ENCODE measurements at regions not wholly inside any gene's neighbourhood (a gene's known extent, or its start where the extent isn't known, plus 50 kb on each side); places are given as distances from the start of the nearest gene placed in this dataset.

DNA sequence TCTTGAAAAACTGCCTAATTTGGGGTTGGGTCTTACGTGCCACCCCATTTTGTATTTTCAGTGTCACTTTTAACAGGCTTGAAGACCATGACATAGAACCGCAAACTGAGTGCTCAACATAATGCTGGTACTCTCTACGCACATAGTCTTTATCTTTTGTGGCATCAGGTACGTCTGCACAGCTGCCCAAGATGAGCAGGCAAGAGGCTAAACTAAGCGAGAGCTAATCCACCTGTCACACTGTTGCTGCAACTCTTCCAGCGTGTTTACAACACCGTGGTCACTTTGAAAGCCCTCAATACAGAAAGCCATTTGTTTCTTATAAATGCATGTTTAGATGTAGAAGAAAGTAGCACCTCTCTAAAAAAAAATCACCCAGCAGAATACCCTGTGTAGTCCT lies 270.0 kb upstream of the TCF4 start:
- no peak for ATAC-seq
- TF ChIP-seq, protein P1, sequence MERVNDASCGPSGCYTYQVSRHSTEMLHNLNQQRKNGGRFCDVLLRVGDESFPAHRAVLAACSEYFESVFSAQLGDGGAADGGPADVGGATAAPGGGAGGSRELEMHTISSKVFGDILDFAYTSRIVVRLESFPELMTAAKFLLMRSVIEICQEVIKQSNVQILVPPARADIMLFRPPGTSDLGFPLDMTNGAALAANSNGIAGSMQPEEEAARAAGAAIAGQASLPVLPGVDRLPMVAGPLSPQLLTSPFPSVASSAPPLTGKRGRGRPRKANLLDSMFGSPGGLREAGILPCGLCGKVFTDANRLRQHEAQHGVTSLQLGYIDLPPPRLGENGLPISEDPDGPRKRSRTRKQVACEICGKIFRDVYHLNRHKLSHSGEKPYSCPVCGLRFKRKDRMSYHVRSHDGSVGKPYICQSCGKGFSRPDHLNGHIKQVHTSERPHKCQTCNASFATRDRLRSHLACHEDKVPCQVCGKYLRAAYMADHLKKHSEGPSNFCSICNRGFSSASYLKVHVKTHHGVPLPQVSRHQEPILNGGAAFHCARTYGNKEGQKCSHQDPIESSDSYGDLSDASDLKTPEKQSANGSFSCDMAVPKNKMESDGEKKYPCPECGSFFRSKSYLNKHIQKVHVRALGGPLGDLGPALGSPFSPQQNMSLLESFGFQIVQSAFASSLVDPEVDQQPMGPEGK (CRISPR knock-in tag; IDR thresholded peaks at IDR 0.05; ENCODE audit: borderline replicate concordance), result no peak
- TF ChIP-seq RARB (CRISPR knock-in tag; IDR thresholded peaks at IDR 0.05), result no peak
- TF ChIP-seq CSDC2 (CRISPR knock-in tag; IDR thresholded peaks at IDR 0.05), result no peak
- TF ChIP-seq ZC3H10 (CRISPR knock-in tag; IDR thresholded peaks at IDR 0.05), result no peak
- TF ChIP-seq ARNTL (CRISPR knock-in tag; IDR thresholded peaks at IDR 0.05; ENCODE audit: borderline replicate concordance, low read depth), result no peak
- no peak for TF ChIP-seq SNAI2 (CRISPR knock-in tag; IDR thresholded peaks at IDR 0.05)
- no peak for TF ChIP-seq GLIS3 (CRISPR knock-in tag; IDR thresholded peaks at IDR 0.05)
- no peak for TF ChIP-seq TOX (CRISPR knock-in tag; IDR thresholded peaks at IDR 0.05; ENCODE audit: borderline replicate concordance)
- no peak for TF ChIP-seq OSR1 (CRISPR knock-in tag; IDR thresholded peaks at IDR 0.05)
- no peak for TF ChIP-seq ISL1 (CRISPR knock-in tag; IDR thresholded peaks at IDR 0.05)
- no peak for TF ChIP-seq ZFP30 (CRISPR knock-in tag; IDR thresholded peaks at IDR 0.05)
- no peak for TF ChIP-seq ZNF565 (CRISPR knock-in tag; conservative IDR thresholded peaks at IDR 0.05; ENCODE audit: low read depth)
- TF ChIP-seq, protein P2, sequence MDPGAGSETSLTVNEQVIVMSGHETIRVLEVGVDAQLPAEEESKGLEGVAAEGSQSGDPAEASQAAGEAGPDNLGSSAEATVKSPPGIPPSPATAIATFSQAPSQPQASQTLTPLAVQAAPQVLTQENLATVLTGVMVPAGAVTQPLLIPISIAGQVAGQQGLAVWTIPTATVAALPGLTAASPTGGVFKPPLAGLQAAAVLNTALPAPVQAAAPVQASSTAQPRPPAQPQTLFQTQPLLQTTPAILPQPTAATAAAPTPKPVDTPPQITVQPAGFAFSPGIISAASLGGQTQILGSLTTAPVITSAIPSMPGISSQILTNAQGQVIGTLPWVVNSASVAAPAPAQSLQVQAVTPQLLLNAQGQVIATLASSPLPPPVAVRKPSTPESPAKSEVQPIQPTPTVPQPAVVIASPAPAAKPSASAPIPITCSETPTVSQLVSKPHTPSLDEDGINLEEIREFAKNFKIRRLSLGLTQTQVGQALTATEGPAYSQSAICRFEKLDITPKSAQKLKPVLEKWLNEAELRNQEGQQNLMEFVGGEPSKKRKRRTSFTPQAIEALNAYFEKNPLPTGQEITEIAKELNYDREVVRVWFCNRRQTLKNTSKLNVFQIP (CRISPR knock-in tag; IDR thresholded peaks at IDR 0.05; ENCODE audit: borderline replicate concordance, low read depth), result no peak
- no peak for TF ChIP-seq ZNF8 (CRISPR knock-in tag; IDR thresholded peaks at IDR 0.05)
- TF ChIP-seq ZFP3 (CRISPR knock-in tag; IDR thresholded peaks at IDR 0.05), result no peak
- TF ChIP-seq, protein P3, sequence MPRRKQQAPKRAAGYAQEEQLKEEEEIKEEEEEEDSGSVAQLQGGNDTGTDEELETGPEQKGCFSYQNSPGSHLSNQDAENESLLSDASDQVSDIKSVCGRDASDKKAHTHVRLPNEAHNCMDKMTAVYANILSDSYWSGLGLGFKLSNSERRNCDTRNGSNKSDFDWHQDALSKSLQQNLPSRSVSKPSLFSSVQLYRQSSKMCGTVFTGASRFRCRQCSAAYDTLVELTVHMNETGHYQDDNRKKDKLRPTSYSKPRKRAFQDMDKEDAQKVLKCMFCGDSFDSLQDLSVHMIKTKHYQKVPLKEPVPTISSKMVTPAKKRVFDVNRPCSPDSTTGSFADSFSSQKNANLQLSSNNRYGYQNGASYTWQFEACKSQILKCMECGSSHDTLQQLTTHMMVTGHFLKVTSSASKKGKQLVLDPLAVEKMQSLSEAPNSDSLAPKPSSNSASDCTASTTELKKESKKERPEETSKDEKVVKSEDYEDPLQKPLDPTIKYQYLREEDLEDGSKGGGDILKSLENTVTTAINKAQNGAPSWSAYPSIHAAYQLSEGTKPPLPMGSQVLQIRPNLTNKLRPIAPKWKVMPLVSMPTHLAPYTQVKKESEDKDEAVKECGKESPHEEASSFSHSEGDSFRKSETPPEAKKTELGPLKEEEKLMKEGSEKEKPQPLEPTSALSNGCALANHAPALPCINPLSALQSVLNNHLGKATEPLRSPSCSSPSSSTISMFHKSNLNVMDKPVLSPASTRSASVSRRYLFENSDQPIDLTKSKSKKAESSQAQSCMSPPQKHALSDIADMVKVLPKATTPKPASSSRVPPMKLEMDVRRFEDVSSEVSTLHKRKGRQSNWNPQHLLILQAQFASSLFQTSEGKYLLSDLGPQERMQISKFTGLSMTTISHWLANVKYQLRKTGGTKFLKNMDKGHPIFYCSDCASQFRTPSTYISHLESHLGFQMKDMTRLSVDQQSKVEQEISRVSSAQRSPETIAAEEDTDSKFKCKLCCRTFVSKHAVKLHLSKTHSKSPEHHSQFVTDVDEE (CRISPR knock-in tag; IDR thresholded peaks at IDR 0.05), result no peak
- no peak for TF ChIP-seq TCF4 (CRISPR knock-in tag; IDR thresholded peaks at IDR 0.05; ENCODE audit: borderline replicate concordance)

DNA sequence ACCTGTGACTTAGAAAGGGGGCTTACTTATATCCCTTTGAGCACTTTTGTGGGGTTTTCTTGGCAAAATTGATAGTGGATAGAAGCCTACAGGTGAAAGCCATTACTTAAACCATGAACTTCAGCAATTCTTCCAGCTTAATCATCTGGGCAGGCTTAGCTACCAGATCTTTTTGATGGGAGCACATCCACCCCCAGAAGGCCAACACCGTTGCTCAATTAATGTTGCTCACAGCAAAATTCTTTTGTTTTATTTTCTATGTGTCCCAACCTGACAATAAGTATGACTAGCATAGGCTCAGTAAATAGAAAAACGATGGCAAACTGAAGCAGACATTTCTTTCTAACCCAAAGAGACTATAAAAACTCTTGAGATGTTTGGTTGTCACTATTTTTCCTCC lies 269.4 kb upstream of the TCF4 start:
- no peak for ATAC-seq
- TF ChIP-seq ZFP30 (CRISPR knock-in tag; IDR thresholded peaks at IDR 0.05) (no peak), CSDC2 (CRISPR knock-in tag; IDR thresholded peaks at IDR 0.05) (no peak), ZC3H10 (CRISPR knock-in tag; IDR thresholded peaks at IDR 0.05) (no peak), BACH2 (CRISPR knock-in tag; IDR thresholded peaks at IDR 0.05; ENCODE audit: borderline replicate concordance) (no peak), PPARA (CRISPR knock-in tag; IDR thresholded peaks at IDR 0.05; ENCODE audit: borderline replicate concordance) (no peak), ISL1 (CRISPR knock-in tag; IDR thresholded peaks at IDR 0.05) (no peak), RARB (CRISPR knock-in tag; IDR thresholded peaks at IDR 0.05) (no peak), GLIS3 (CRISPR knock-in tag; IDR thresholded peaks at IDR 0.05) (no peak), OSR1 (CRISPR knock-in tag; IDR thresholded peaks at IDR 0.05) (no peak), ESRRG (CRISPR knock-in tag; IDR thresholded peaks at IDR 0.05) (no peak), TOX (CRISPR knock-in tag; IDR thresholded peaks at IDR 0.05; ENCODE audit: borderline replicate concordance) (no peak)
- TF ChIP-seq, protein P1 (CRISPR knock-in tag; IDR thresholded peaks at IDR 0.05; ENCODE audit: borderline replicate concordance), result no peak
- TF ChIP-seq, protein P2 (CRISPR knock-in tag; IDR thresholded peaks at IDR 0.05; ENCODE audit: borderline replicate concordance, low read depth), result no peak
- TF ChIP-seq, protein P4, sequence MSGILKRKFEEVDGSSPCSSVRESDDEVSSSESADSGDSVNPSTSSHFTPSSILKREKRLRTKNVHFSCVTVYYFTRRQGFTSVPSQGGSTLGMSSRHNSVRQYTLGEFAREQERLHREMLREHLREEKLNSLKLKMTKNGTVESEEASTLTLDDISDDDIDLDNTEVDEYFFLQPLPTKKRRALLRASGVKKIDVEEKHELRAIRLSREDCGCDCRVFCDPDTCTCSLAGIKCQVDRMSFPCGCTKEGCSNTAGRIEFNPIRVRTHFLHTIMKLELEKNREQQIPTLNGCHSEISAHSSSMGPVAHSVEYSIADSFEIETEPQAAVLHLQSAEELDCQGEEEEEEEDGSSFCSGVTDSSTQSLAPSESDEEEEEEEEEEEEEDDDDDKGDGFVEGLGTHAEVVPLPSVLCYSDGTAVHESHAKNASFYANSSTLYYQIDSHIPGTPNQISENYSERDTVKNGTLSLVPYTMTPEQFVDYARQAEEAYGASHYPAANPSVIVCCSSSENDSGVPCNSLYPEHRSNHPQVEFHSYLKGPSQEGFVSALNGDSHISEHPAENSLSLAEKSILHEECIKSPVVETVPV (CRISPR knock-in tag; IDR thresholded peaks at IDR 0.05), result no peak

Data from SK-N-SH treated with all-trans-retinoic acid at 6 μM for 48 hours (cell line).